Body of pancreas (tissue), 4 donors: ENCODE measurements at regions not wholly inside any gene's neighbourhood (a gene's known extent, or its start where the extent isn't known, plus 50 kb on each side); places are given as distances from the start of the nearest gene placed in this dataset.
A peak's percentile ranks its signal among the peaks of the same experiment; 100 is the strongest.
"Not testable (repeated sequence)": the region's sequence is repeated elsewhere in the genome, so short reads cannot be mapped to it uniquely, and the experiment has no call there.

Experiments used
- ATAC-seq: fragments of 150-250 bp; one replicate; pipeline ENCODE4 v1.9.1; 2016
- DNase-seq, 4 donors: peaks; one replicate each; pipeline ENCODE4 v3.0.0-alpha.2; 2019
- H3K27ac ChIP-seq, 4 donors: fragments of 200-600 bp; sonication (generic); 1 replicate in 3 of 4; 2 replicates in 1 of 4; pipeline versions ENCODE4 v1.5.1 to v1.6.1; 2016 to 2019; ENCODE audit warnings: mild to moderate bottlenecking in 1 of 4, mixed read lengths in 1 of 4, moderate library complexity in 1 of 4
- H3K27me3 ChIP-seq, 2 donors: fragments of 200-600 bp; sonication (generic); one replicate each; pipeline ENCODE4 v1.6.0; 2016; ENCODE audit warnings: mild to moderate bottlenecking in 1 of 2
- H3K36me3 ChIP-seq, 2 donors: fragments of 200-600 bp; sonication (generic); replicated peaks in 1 of 2; 2 replicates each; pipeline ENCODE4 v1.5.1; 2016; ENCODE audit warnings: low read depth in 2 of 2; ENCODE audit not compliant: insufficient read depth in 1 of 2
- H3K4me1 ChIP-seq: fragments of 200-600 bp; sonication (generic); one replicate; pipeline ENCODE4 v1.6.0; 2016
- H3K4me3 ChIP-seq, 2 donors: fragments of 200-600 bp; sonication (generic); 1 replicate in 1 of 2; 2 replicates in 1 of 2; pipeline ENCODE4 v1.5.1; 2016 to 2019
- H3K9me3 ChIP-seq, 3 donors: fragments of 200-600 bp; sonication (generic); 1 replicate in 2 of 3; 2 replicates in 1 of 3; pipeline ENCODE4 v1.5.1; 2016
- POLR2A ChIP-seq, 3 donors: fragments of 450-650 bp; IDR thresholded peaks; one replicate each; pipeline ENCODE4 v1.6.1; 2016; ENCODE audit warnings: antibody characterized with exemption in 3 of 3, mild to moderate bottlenecking in 2 of 3
- WGBS, 2 donors: methylation state at CpG; one replicate each; pipeline ENCODE4 v1.1.5; 2017; 5-methylcytosine and 5-hydroxymethylcytosine counted together
- intact Hi-C: fragments of 100-400 bp; cut with DNase I; formaldehyde crosslinking; loops from one replicate; pipeline ENCODE4 v1.15.1; 2023
- TF ChIP-seq, protein P1 (sequence below), 7 experiments: fragments of 450-650 bp in 4 of 7; fragments of 200-600 bp in 3 of 7; sonication (generic) in 3 of 7; IDR thresholded peaks; one replicate each; pipeline ENCODE4 v1.5.1; 2016 to 2019; ENCODE audit warnings: antibody characterized with exemption in 7 of 7

GRCh38 chr10:46781001-46781400, 130.2 kb upstream of the PTPN20 start:
- H3K36me3 ChIP-seq, H3K27me3 ChIP-seq, DNase-seq, ATAC-seq, H3K27ac ChIP-seq, H3K9me3 ChIP-seq, H3K4me3 ChIP-seq, intact Hi-C loops: not testable (repeated sequence)
- 92 to 94% methylated on average over 8 of the region's 8 CpGs for WGBS, 2 donors
- peaks cover 15% of the 10 kb centered on the region for H3K4me1 ChIP-seq

GRCh38 chr10:46782001-46782874, 129.0 kb upstream of the PTPN20 start:
- ATAC-seq, H3K27me3 ChIP-seq, intact Hi-C loops, H3K36me3 ChIP-seq, H3K9me3 ChIP-seq, H3K4me3 ChIP-seq, DNase-seq: not testable (repeated sequence)
- Histone ChIP-seq H3K4me1 (peaks cover 15% of the 10 kb centered on the region), H3K27ac (peak overlapping the region in 3 of 4 donors; percentile 7 to 21 (median 10))
- 44 to 48% methylated on average over 4 of the region's 4 CpGs for WGBS, 2 donors

GRCh38 chr10:46784665-46785064, 126.6 kb upstream of the PTPN20 start:
- ATAC-seq = peak; percentile 15
- H3K27ac ChIP-seq = peak overlapping the region in 1 of 4 donors; percentile 34
- 26 to 37% methylated on average over 2 of the region's 2 CpGs for WGBS, 2 donors
- H3K4me3 ChIP-seq, DNase-seq, H3K9me3 ChIP-seq, H3K36me3 ChIP-seq, H3K27me3 ChIP-seq, intact Hi-C loops: not testable (repeated sequence)
- peaks cover 12% of the 10 kb centered on the region for H3K4me1 ChIP-seq

GRCh38 chr10:46786125-46786517, 125.1 kb upstream of the PTPN20 start:
- H3K36me3 ChIP-seq = not testable (repeated sequence)

DNA sequence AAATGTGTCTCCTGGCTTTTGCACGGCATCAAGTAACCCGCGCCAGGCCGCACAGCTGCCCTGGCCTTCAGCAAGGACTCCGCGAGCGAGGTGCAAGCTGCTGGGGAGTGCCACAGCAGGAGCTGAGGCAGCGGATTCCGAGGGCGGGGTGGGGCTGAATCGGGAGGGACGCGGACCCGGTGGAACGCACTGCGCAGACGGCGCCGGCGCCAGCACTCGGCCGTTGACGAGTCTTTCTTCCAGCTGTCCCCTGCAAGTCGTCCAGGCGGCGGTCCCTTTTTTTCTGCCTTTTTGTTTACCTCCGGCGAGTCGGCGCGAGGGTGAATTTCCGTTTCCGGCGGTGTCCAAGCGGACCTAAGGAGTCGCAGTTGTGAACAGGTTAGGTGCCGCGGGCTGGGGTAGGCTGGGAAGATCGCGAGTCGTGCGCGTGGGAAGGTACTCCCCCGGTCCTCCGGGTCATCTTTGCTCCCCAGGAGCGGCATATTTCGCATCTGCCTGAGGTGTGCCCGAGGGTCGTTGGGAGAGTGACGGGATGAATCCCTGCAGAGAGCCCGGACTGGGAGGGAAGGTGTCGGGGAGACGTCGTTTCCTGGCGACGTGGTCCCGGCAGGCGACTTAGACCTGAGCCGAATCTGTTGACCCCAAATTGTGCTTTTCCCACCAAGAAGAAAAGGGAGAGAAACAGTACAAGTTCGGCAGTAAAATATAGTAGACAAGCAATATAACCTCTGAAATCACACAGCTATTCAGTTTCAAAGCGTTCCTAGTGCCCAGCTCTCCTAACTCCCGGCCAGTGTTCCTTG, 124.5 kb upstream of the PTPN20 start:
- H3K27me3 ChIP-seq, H3K36me3 ChIP-seq, H3K4me1 ChIP-seq, intact Hi-C loops, H3K9me3 ChIP-seq: not testable (repeated sequence)
- 0 to 1% methylated on average over 14 to 15 of the region's 62 CpGs for WGBS, 2 donors
- DNase-seq = peak; percentile 86 to 91 (median 89)
- Histone ChIP-seq H3K4me3 (peak overlapping the region; percentile 21 to 52), H3K27ac (peak overlapping the region; percentile 44 to 88 (median 86))
- ATAC-seq = peak; percentile 93
- peak; percentile 61 to 81 (median 68) for TF ChIP-seq POLR2A (IDR thresholded peaks at IDR 0.05)

More at GRCh38 chr10:46786125-46786517, 125.1 kb upstream of the PTPN20 start:
- WGBS, 2 donors = 22 to 35% methylated on average over 9 to 13 of the region's 18 CpGs
- ATAC-seq, H3K9me3 ChIP-seq, H3K4me1 ChIP-seq, intact Hi-C loops, H3K27me3 ChIP-seq: not testable (repeated sequence)
- Histone ChIP-seq H3K27ac (peak overlapping the region; percentile 44 to 88 (median 86)), H3K4me3 (peak overlapping the region in 1 of 2 donors; percentile 22)
- peak in 2 of 4 donors; percentile 11 to 21 for DNase-seq

GRCh38 chr10:46787321-46787615, 124.0 kb upstream of the PTPN20 start:
- 4 to 5% methylated on average over 4 to 6 of the region's 6 CpGs for WGBS, 2 donors
- Histone ChIP-seq H3K4me1 (no peaks in the 10 kb centered on the region), H3K27ac (peak overlapping the region; percentile 44 to 88 (median 86)), H3K36me3 (no peaks in the 10 kb centered on the region), H3K27me3 (no peaks in the 10 kb centered on the region), H3K9me3 (no peaks in the 10 kb centered on the region), H3K4me3 (peak overlapping the region in 1 of 2 donors; percentile 52)
- no peak for TF ChIP-seq POLR2A (IDR thresholded peaks at IDR 0.05)
- TF ChIP-seq, protein P1, sequence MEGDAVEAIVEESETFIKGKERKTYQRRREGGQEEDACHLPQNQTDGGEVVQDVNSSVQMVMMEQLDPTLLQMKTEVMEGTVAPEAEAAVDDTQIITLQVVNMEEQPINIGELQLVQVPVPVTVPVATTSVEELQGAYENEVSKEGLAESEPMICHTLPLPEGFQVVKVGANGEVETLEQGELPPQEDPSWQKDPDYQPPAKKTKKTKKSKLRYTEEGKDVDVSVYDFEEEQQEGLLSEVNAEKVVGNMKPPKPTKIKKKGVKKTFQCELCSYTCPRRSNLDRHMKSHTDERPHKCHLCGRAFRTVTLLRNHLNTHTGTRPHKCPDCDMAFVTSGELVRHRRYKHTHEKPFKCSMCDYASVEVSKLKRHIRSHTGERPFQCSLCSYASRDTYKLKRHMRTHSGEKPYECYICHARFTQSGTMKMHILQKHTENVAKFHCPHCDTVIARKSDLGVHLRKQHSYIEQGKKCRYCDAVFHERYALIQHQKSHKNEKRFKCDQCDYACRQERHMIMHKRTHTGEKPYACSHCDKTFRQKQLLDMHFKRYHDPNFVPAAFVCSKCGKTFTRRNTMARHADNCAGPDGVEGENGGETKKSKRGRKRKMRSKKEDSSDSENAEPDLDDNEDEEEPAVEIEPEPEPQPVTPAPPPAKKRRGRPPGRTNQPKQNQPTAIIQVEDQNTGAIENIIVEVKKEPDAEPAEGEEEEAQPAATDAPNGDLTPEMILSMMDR (IDR thresholded peaks at IDR 0.05) = peak in 4 of 7 experiments; percentile 4 to 28 (median 18)
- ATAC-seq (peak; percentile 31), DNase-seq (peak; percentile 22 to 59 (median 32))
- intact Hi-C loops = no loop called here

DNA sequence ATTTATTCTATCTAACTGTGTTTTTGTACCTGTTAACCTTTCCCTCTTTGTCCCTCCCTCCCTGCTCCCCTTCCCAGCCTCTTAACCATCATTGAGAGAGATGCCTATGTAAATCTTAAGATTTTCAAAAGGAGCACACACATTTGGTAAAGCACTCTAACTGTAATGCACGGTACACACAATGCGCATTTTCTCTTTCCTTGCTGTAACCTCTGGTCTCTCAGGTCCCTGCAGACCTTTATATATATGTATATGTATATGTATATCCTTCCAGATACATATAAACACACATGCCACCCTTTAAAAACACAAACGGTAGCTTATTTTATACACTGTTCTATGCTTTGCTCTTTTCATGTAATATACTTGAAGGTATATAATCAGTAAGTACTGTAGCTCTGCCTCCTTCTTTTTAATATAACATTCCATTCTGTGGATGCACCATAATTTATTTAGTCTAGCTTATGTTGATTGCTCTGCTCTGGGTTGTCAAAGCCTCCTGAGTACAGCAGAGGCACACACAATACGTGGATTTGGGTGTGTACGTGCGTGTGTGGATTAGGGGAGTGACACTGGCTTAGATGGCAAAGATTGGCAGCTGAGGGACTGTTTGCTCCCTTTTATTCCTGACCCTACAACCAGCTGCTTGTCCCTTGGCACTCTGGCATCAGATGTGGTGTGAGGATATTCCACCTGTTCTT, 118.4 kb upstream of the PTPN20 start:
- H3K27me3 ChIP-seq, H3K4me3 ChIP-seq, H3K27ac ChIP-seq, DNase-seq, intact Hi-C loops, H3K9me3 ChIP-seq, H3K4me1 ChIP-seq, ATAC-seq, H3K36me3 ChIP-seq: not testable (repeated sequence)
- WGBS, 2 donors = 91 to 97% methylated on average over 3 of the region's 6 CpGs

- intact Hi-C loops, ATAC-seq: not testable (repeated sequence)
- WGBS, 2 donors = 70 to 75% methylated on average over 4 of the region's 4 CpGs
Measured at GRCh38 chr10:46796351-46796750, 114.9 kb upstream of the PTPN20 start.

DNA sequence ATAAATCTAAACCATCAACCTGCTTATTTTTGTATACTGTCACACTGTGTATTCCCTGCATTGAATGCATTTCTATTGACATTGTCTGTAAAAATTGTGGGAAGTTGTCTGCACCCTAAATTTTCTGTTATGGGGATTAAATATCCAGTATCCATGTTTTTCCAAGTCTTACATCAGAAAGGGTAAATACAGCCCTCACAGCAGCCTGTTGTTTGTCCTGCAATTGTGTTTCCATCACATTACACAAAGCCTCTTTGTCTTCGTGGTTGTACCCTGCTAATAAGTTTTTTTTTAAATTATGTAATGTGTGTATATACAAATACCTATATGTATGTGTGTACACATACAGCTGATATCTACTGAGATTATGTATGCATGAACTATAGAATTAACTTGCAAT, 109.2 kb upstream of the PTPN20 start:
- H3K27me3 ChIP-seq, intact Hi-C loops, H3K4me1 ChIP-seq, H3K36me3 ChIP-seq, H3K4me3 ChIP-seq, DNase-seq, ATAC-seq, H3K9me3 ChIP-seq, H3K27ac ChIP-seq: not testable (repeated sequence)
- 53 to 68% methylated on average over 1 of the region's 1 CpG for WGBS, 2 donors

More at GRCh38 chr10:46796351-46796750, 114.9 kb upstream of the PTPN20 start:
- not testable (repeated sequence) for H3K4me1 ChIP-seq, H3K36me3 ChIP-seq, H3K27ac ChIP-seq, H3K27me3 ChIP-seq, DNase-seq, H3K4me3 ChIP-seq, H3K9me3 ChIP-seq

- WGBS, 2 donors = 38 to 50% methylated on average over 1 of the region's 1 CpG
- ATAC-seq, intact Hi-C loops: not testable (repeated sequence)
Measured at GRCh38 chr10:46803082-46803481, 108.1 kb upstream of the PTPN20 start.

More at GRCh38 chr10:46803082-46803481, 108.1 kb upstream of the PTPN20 start:
- not testable (repeated sequence) for H3K36me3 ChIP-seq, H3K27ac ChIP-seq, H3K9me3 ChIP-seq, DNase-seq, H3K27me3 ChIP-seq, H3K4me3 ChIP-seq, H3K4me1 ChIP-seq
